ENCODE measurements at regions not wholly inside any gene's neighbourhood (a gene's known extent, or its start where the extent isn't known, plus 50 kb on each side); places are given as distances from the start of the nearest gene placed in this dataset.

DNA sequence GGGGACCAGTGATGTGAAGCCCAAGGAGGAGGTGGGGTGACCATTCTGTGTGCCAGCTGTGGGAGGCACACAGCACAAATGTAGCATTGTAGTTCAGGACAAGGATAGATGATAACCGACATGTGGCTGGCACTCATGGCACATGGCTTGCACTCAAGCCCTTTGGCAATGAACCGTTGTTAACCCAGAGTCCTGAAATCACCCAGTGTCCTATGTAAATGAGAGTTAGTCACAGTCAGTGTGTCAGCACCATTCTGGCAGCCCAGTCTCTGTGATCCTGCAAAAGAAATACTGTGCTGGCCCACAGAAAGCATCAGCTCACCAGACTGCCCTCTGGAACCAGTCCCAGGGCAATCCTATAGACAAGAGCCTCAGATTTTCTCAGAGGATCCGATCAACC lies 339.3 kb downstream of the MID1IP1 start:
- H3K27me3 ChIP-seq (ENCODE audit: insufficient read depth) = no peaks in the 10 kb centered on the region; the same call in 1 of the 2 replicates
- DNase-seq = no peak
- H3K9me2 ChIP-seq = no peaks in the 10 kb centered on the region
- no peak overlapping the region for H3K9ac ChIP-seq
- H3K27ac ChIP-seq (ENCODE audit: low read depth in 2 of 2, low read length in 1 of 2) = no peak overlapping the region
- H2AFZ ChIP-seq (ENCODE audit: low read depth) = no peak overlapping the region
- WGBS (ENCODE audit: low lambda C conversion rate) = 14% methylated on average over 3 of the region's 3 CpGs
- no peaks in the 10 kb centered on the region for H4K20me1 ChIP-seq (ENCODE audit: insufficient read depth)
- H3K4me2 ChIP-seq = no peak overlapping the region
- H3K9me3 ChIP-seq = no peaks in the 10 kb centered on the region
- no peaks in the 10 kb centered on the region for H3F3A ChIP-seq (replicated peaks; ENCODE audit: insufficient read depth)
- ChIA-PET POLR2A (no interaction called here), CTCF (no interaction called here)
- TF ChIP-seq ELF1 (IDR thresholded peaks at IDR 0.05) = no peak
- no peak for TF ChIP-seq NRF1 (IDR thresholded peaks at IDR 0.05; ENCODE audit: low read depth, low read length)
- no peak for TF ChIP-seq RCOR1 (IDR thresholded peaks at IDR 0.05; ENCODE audit: low read length)
- TF ChIP-seq GATA2 (CRISPR knock-in tag; IDR thresholded peaks at IDR 0.05) = no peak
- no peaks in the 10 kb centered on the region; a peak in 1 of 4 replicates for H3K4me1 ChIP-seq (ENCODE audit: control insufficient read depth in 1 of 2, insufficient read depth in 2 of 2, low read depth in 1 of 2, low read length in 1 of 2)
- no peak overlapping the region for H3K4me3 ChIP-seq (ENCODE audit: low read depth in 2 of 2, low read length in 1 of 2)
- no peaks in the 10 kb centered on the region for H3K79me2 ChIP-seq (ENCODE audit: insufficient read depth)
- no peaks in the 10 kb centered on the region for H3K36me3 ChIP-seq (replicated peaks in 1 of 2; ENCODE audit: control insufficient read depth in 1 of 2, insufficient read depth in 2 of 2, low read length in 1 of 2)

DNA sequence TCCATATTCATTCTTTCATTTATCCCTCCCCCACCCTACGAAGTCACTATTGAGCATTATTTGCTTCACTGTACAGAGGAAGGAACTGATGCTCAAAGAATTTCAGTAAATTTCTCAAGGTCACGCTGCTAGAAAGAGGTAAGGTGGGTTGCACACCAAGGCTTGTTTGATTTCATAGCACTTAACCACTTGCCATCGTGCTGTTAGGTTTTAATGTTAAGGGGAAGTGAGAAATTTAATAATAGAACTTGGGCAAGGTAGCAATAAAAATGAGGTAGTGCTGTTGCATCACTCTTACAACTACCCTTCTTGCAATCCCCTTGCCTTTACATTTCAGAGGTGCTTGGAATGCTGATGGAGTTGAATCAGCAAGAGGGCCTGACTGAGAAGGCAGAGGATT lies 343.1 kb downstream of the MID1IP1 start:
- ChIA-PET POLR2A (no interaction called here), CTCF (no interaction called here)
- Histone ChIP-seq H3K36me3 (replicated peaks in 1 of 2; ENCODE audit: control insufficient read depth in 1 of 2, insufficient read depth in 2 of 2, low read length in 1 of 2) (no peaks in the 10 kb centered on the region), H3K9me2 (no peaks in the 10 kb centered on the region), H2AFZ (ENCODE audit: low read depth) (no peak overlapping the region), H3K9me3 (no peaks in the 10 kb centered on the region), H3K4me3 (ENCODE audit: low read depth in 2 of 2, low read length in 1 of 2) (no peak overlapping the region), H3K4me1 (ENCODE audit: control insufficient read depth in 1 of 2, insufficient read depth in 2 of 2, low read depth in 1 of 2, low read length in 1 of 2) (no peaks in the 10 kb centered on the region; a peak in 1 of 4 replicates), H3K27ac (ENCODE audit: low read depth in 2 of 2, low read length in 1 of 2) (no peak overlapping the region), H4K20me1 (ENCODE audit: insufficient read depth) (no peaks in the 10 kb centered on the region), H3K9ac (no peak overlapping the region), H3K27me3 (ENCODE audit: insufficient read depth) (no peaks in the 10 kb centered on the region; the same call in 1 of the 2 replicates), H3K4me2 (no peak overlapping the region), H3K79me2 (ENCODE audit: insufficient read depth) (no peaks in the 10 kb centered on the region), H3F3A (replicated peaks; ENCODE audit: insufficient read depth) (no peaks in the 10 kb centered on the region)
- TF ChIP-seq RCOR1 (IDR thresholded peaks at IDR 0.05; ENCODE audit: low read length) (no peak), FOSL2 (IDR thresholded peaks at IDR 0.05; ENCODE audit: borderline replicate concordance, low read depth) (no peak)
- TF ChIP-seq, protein P1, sequence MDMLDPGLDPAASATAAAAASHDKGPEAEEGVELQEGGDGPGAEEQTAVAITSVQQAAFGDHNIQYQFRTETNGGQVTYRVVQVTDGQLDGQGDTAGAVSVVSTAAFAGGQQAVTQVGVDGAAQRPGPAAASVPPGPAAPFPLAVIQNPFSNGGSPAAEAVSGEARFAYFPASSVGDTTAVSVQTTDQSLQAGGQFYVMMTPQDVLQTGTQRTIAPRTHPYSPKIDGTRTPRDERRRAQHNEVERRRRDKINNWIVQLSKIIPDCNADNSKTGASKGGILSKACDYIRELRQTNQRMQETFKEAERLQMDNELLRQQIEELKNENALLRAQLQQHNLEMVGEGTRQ (IDR thresholded peaks at IDR 0.05; ENCODE audit: borderline replicate concordance, low read depth, low read length) = no peak
- DNase-seq = no peak
- 11% methylated on average over 3 of the region's 3 CpGs for WGBS (ENCODE audit: low lambda C conversion rate)

DNA sequence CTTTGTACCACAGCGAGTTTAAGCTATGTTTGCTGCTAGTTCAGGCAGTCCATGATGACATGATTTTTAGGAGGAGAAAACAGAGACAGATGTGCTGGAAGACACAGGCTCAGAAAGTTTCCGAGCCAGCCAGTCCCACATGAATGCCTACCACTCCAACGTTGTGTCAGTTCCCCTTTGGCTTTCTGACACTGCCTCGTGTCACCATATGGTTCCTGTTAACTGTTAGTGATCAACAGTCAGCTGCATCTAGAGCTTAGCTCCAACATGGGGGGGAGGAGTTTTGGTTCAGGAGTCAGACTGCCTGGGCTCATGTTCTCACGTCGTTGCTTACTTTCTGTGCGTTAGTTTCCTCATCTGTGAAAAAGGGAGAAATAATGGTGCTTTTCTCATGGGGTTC lies 343.7 kb downstream of the MID1IP1 start:
- no peaks in the 10 kb centered on the region for H3F3A ChIP-seq (replicated peaks; ENCODE audit: insufficient read depth)
- no peaks in the 10 kb centered on the region; the same call in 1 of the 2 replicates for H3K27me3 ChIP-seq (ENCODE audit: insufficient read depth)
- DNase-seq = no peak
- WGBS (ENCODE audit: low lambda C conversion rate) = 25% methylated on average over 7 of the region's 7 CpGs
- no peak overlapping the region for H2AFZ ChIP-seq (ENCODE audit: low read depth)
- H3K79me2 ChIP-seq (ENCODE audit: insufficient read depth) = no peaks in the 10 kb centered on the region
- no peaks in the 10 kb centered on the region for H3K36me3 ChIP-seq (replicated peaks in 1 of 2; ENCODE audit: control insufficient read depth in 1 of 2, insufficient read depth in 2 of 2, low read length in 1 of 2)
- H3K4me2 ChIP-seq = no peak overlapping the region
- H3K9ac ChIP-seq = no peak overlapping the region
- no peaks in the 10 kb centered on the region for H4K20me1 ChIP-seq (ENCODE audit: insufficient read depth)
- H3K9me2 ChIP-seq = no peaks in the 10 kb centered on the region
- H3K4me3 ChIP-seq (ENCODE audit: low read depth in 2 of 2, low read length in 1 of 2) = no peak overlapping the region
- CTCF ChIA-PET = interaction anchor here (1.1 kb wide), 1 partner anchor 377 kb away, joined by 3 read pairs; no protein-coding TSS in a partner anchor
- no peaks in the 10 kb centered on the region for H3K9me3 ChIP-seq
- H3K27ac ChIP-seq (ENCODE audit: low read depth in 2 of 2, low read length in 1 of 2) = no peak overlapping the region
- H3K4me1 ChIP-seq (ENCODE audit: control insufficient read depth in 1 of 2, insufficient read depth in 2 of 2, low read depth in 1 of 2, low read length in 1 of 2) = no peaks in the 10 kb centered on the region; a peak in 1 of 4 replicates
- POLR2A ChIA-PET = no interaction called here
- TF ChIP-seq MEF2A (IDR thresholded peaks at IDR 0.05; ENCODE audit: borderline replicate concordance, low read depth) (no peak), GATA2 (CRISPR knock-in tag; IDR thresholded peaks at IDR 0.05) (no peak), RXRA (IDR thresholded peaks at IDR 0.05; ENCODE audit: borderline replicate concordance, low read depth) (no peak), MXI1 (IDR thresholded peaks at IDR 0.05; ENCODE audit: low read depth, low read length) (no peak), NFIC (IDR thresholded peaks at IDR 0.05; ENCODE audit: borderline replicate concordance) (no peak), RCOR1 (IDR thresholded peaks at IDR 0.05; ENCODE audit: low read length) (no peak), SMC3 (IDR thresholded peaks at IDR 0.05; ENCODE audit: low read depth, low read length) (no peak), ELF1 (IDR thresholded peaks at IDR 0.05) (no peak), YY1 (IDR thresholded peaks at IDR 0.05; ENCODE audit: low read depth) (no peak), RFX5 (IDR thresholded peaks at IDR 0.05; ENCODE audit: low read length) (no peak)
- TF ChIP-seq, protein P2, sequence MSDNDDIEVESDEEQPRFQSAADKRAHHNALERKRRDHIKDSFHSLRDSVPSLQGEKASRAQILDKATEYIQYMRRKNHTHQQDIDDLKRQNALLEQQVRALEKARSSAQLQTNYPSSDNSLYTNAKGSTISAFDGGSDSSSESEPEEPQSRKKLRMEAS (IDR thresholded peaks at IDR 0.05; ENCODE audit: low read depth) = no peak
- TF ChIP-seq, protein P3, sequence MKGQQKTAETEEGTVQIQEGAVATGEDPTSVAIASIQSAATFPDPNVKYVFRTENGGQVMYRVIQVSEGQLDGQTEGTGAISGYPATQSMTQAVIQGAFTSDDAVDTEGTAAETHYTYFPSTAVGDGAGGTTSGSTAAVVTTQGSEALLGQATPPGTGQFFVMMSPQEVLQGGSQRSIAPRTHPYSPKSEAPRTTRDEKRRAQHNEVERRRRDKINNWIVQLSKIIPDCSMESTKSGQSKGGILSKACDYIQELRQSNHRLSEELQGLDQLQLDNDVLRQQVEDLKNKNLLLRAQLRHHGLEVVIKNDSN (IDR thresholded peaks at IDR 0.05; ENCODE audit: borderline replicate concordance, low read depth) = no peak
- TF ChIP-seq, protein P4, sequence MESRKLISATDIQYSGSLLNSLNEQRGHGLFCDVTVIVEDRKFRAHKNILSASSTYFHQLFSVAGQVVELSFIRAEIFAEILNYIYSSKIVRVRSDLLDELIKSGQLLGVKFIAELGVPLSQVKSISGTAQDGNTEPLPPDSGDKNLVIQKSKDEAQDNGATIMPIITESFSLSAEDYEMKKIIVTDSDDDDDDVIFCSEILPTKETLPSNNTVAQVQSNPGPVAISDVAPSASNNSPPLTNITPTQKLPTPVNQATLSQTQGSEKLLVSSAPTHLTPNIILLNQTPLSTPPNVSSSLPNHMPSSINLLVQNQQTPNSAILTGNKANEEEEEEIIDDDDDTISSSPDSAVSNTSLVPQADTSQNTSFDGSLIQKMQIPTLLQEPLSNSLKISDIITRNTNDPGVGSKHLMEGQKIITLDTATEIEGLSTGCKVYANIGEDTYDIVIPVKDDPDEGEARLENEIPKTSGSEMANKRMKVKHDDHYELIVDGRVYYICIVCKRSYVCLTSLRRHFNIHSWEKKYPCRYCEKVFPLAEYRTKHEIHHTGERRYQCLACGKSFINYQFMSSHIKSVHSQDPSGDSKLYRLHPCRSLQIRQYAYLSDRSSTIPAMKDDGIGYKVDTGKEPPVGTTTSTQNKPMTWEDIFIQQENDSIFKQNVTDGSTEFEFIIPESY (IDR thresholded peaks at IDR 0.05; ENCODE audit: borderline replicate concordance, low read depth) = no peak
- TF ChIP-seq, protein P5, sequence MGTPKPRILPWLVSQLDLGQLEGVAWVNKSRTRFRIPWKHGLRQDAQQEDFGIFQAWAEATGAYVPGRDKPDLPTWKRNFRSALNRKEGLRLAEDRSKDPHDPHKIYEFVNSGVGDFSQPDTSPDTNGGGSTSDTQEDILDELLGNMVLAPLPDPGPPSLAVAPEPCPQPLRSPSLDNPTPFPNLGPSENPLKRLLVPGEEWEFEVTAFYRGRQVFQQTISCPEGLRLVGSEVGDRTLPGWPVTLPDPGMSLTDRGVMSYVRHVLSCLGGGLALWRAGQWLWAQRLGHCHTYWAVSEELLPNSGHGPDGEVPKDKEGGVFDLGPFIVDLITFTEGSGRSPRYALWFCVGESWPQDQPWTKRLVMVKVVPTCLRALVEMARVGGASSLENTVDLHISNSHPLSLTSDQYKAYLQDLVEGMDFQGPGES (IDR thresholded peaks at IDR 0.05; ENCODE audit: low read depth, low read length) = no peak
